ENCODE measurements at regions not wholly inside any gene's neighbourhood (a gene's known extent, or its start where the extent isn't known, plus 50 kb on each side); places are given as distances from the start of the nearest gene placed in this dataset.
A peak's percentile ranks its signal among the peaks of the same experiment; 100 is the strongest.

DNA sequence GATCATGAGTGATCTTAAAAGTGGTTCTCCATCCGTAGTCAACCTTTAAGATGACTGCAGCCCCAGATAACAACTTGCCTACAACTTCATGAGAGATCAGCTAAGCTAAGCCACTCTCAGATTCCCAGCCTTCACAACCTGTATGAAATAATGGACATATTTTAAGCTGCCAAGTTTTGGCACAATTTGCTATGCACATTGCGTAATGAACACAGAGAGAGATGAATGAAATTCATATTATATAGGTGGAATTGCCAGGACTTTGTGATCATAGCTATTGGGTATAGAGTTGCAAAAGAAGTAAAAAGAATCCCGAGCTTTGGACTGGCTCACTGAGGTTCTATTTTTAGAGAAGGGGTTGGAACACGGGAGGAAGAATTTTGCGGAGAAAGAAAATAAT is 59.1 kb upstream of the EGLN3 start:
- H3K27ac Mint-ChIP-seq (ENCODE audit: unreplicated experiment), result no peak overlapping the region
- H3K27me3 Mint-ChIP-seq (ENCODE audit: unreplicated experiment), result peaks cover 3% of the 10 kb centered on the region
- DNase-seq (ENCODE audit: low spot score), result no peak
- no peaks in the 10 kb centered on the region for H3K9me3 Mint-ChIP-seq (ENCODE audit: unreplicated experiment)
- H3K36me3 Mint-ChIP-seq (ENCODE audit: low read depth, unreplicated experiment), result no peaks in the 10 kb centered on the region
- H3K4me1 Mint-ChIP-seq (ENCODE audit: unreplicated experiment), result peaks cover 7% of the 10 kb centered on the region
- TF ChIP-seq, protein P1, sequence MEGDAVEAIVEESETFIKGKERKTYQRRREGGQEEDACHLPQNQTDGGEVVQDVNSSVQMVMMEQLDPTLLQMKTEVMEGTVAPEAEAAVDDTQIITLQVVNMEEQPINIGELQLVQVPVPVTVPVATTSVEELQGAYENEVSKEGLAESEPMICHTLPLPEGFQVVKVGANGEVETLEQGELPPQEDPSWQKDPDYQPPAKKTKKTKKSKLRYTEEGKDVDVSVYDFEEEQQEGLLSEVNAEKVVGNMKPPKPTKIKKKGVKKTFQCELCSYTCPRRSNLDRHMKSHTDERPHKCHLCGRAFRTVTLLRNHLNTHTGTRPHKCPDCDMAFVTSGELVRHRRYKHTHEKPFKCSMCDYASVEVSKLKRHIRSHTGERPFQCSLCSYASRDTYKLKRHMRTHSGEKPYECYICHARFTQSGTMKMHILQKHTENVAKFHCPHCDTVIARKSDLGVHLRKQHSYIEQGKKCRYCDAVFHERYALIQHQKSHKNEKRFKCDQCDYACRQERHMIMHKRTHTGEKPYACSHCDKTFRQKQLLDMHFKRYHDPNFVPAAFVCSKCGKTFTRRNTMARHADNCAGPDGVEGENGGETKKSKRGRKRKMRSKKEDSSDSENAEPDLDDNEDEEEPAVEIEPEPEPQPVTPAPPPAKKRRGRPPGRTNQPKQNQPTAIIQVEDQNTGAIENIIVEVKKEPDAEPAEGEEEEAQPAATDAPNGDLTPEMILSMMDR (IDR thresholded peaks at IDR 0.05; ENCODE audit: unreplicated experiment), result no peak
- no peak overlapping the region for H3K4me3 Mint-ChIP-seq (ENCODE audit: unreplicated experiment)

DNA sequence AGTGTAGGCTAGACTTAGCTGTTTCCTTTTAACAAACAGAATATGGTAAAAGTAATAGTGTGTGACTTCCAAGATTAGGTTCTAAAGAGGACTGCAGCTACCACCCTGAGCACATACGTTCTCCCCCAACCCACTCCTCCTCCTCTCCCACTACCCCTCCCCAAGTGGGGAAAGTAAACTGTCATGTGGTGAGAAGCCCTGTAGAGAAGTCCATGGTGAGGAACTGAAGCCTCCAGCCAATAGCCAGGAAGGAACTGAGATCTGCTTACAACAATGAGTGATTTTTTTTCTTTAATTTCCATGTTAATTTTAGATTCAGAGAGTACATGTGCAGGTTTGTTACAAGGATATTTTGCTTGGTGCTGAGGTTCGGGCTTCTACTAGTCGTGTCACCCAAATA is 57.0 kb upstream of the EGLN3 start:
- Mint-ChIP-seq H3K9me3 (ENCODE audit: unreplicated experiment) (no peaks in the 10 kb centered on the region), H3K4me1 (ENCODE audit: unreplicated experiment) (peaks cover 13% of the 10 kb centered on the region)
- DNase-seq (ENCODE audit: low spot score), result no peak

DNA sequence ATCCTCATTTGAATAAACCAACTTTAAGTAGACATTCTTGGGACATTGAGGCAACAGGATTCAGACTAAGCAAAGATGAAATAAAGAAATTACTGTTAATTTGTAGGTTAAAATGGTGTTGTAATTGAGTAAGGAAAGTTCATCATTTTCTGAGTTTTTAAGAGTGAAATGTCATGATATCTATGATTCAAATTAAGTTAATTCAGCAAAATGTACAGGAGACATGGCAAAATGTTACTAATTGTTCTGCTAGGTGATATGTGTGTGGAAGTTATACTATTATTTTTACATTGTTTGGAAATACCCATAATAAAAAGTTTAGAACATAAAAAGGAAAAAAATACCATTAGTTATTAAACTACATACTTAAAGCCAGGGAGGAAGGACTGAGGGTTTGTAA is 55.0 kb upstream of the EGLN3 start:
- no peaks in the 10 kb centered on the region for H3K36me3 Mint-ChIP-seq (ENCODE audit: low read depth, unreplicated experiment)
- no peak for DNase-seq (ENCODE audit: low spot score)
- no peak overlapping the region for H3K4me3 Mint-ChIP-seq (ENCODE audit: unreplicated experiment)
- TF ChIP-seq, protein P1 (IDR thresholded peaks at IDR 0.05; ENCODE audit: unreplicated experiment), result no peak
- H3K27ac Mint-ChIP-seq (ENCODE audit: unreplicated experiment), result no peak overlapping the region
- peaks cover 29% of the 10 kb centered on the region for H3K4me1 Mint-ChIP-seq (ENCODE audit: unreplicated experiment)
- H3K9me3 Mint-ChIP-seq (ENCODE audit: unreplicated experiment), result no peaks in the 10 kb centered on the region
- H3K27me3 Mint-ChIP-seq (ENCODE audit: unreplicated experiment), result no peaks in the 10 kb centered on the region

More for the DNA sequence above, 57.0 kb upstream of the EGLN3 start:
- TF ChIP-seq, protein P1 (IDR thresholded peaks at IDR 0.05; ENCODE audit: unreplicated experiment), result no peak
- Mint-ChIP-seq H3K36me3 (ENCODE audit: low read depth, unreplicated experiment) (no peaks in the 10 kb centered on the region), H3K27me3 (ENCODE audit: unreplicated experiment) (peaks cover 3% of the 10 kb centered on the region), H3K4me3 (ENCODE audit: unreplicated experiment) (no peak overlapping the region), H3K27ac (ENCODE audit: unreplicated experiment) (no peak overlapping the region)

DNA sequence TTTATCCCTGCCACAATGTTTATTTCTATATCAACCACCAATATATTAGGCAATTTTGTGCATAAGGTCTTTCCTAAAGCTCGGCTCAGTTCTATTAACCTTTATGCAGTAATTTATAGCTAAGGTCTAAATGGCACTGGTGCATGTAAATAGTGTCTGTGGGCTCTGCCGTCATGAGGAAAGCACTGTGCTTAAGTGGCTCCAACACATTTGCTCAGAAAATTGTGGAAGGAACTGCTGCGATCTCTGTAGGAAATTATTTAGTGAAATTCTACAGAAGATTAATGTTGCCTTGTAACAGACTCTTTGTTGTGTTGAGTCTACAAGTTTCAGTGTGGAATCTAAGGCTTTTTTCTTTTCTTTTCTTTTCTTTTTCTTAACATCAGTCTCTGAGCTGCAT is 54.0 kb upstream of the EGLN3 start:
- H3K36me3 Mint-ChIP-seq (ENCODE audit: low read depth, unreplicated experiment), result no peaks in the 10 kb centered on the region
- H3K27ac Mint-ChIP-seq (ENCODE audit: unreplicated experiment), result no peak overlapping the region
- H3K9me3 Mint-ChIP-seq (ENCODE audit: unreplicated experiment), result no peaks in the 10 kb centered on the region
- TF ChIP-seq, protein P1 (IDR thresholded peaks at IDR 0.05; ENCODE audit: unreplicated experiment), result no peak
- peaks cover 2% of the 10 kb centered on the region for H3K27me3 Mint-ChIP-seq (ENCODE audit: unreplicated experiment)
- peaks cover 36% of the 10 kb centered on the region for H3K4me1 Mint-ChIP-seq (ENCODE audit: unreplicated experiment)
- DNase-seq (ENCODE audit: low spot score), result no peak
- no peak overlapping the region for H3K4me3 Mint-ChIP-seq (ENCODE audit: unreplicated experiment)

DNA sequence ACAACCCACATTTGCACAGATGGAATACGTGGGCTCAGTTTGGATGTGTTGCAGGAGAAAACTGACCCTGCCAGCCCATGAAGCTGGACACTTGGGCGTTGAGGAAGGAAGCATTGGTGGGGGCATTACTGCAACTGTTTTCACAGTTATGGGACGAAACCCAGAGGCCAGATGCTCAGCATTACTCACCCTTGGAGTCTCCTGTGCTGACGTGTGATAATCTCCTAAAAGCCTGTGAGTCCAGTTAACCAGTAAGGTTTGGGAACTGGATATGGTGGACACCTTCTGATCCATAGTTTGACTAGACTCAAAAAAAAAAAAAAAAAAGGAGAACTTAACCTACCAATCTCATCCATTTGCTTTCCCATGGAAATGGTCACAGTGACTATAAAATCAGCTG is 52.8 kb upstream of the EGLN3 start:
- TF ChIP-seq, protein P1 (IDR thresholded peaks at IDR 0.05; ENCODE audit: unreplicated experiment), result no peak
- no peak for DNase-seq (ENCODE audit: low spot score)
- Mint-ChIP-seq H3K27me3 (ENCODE audit: unreplicated experiment) (peaks cover 2% of the 10 kb centered on the region), H3K4me1 (ENCODE audit: unreplicated experiment) (peaks cover 37% of the 10 kb centered on the region), H3K36me3 (ENCODE audit: low read depth, unreplicated experiment) (no peaks in the 10 kb centered on the region), H3K4me3 (ENCODE audit: unreplicated experiment) (no peak overlapping the region), H3K27ac (ENCODE audit: unreplicated experiment) (peak overlapping the region; percentile 45), H3K9me3 (ENCODE audit: unreplicated experiment) (no peaks in the 10 kb centered on the region)
